Neutrophil (primary cell): ENCODE measurements at regions not wholly inside any gene's neighbourhood (a gene's known extent, or its start where the extent isn't known, plus 50 kb on each side); places are given as distances from the start of the nearest gene placed in this dataset.

Source experiments
- H3K27ac ChIP-seq: fragments of 200-600 bp; sonication (generic); 2 replicates; pipeline ENCODE4 v1.5.1; 2016; ENCODE audit warnings: mild to moderate bottlenecking, moderate library complexity
- H3K27me3 ChIP-seq: fragments of 200-600 bp; sonication (generic); 2 replicates; pipeline ENCODE4 v1.6.0; 2016; ENCODE audit warnings: mild to moderate bottlenecking
- H3K36me3 ChIP-seq: fragments of 200-600 bp; sonication (generic); 2 replicates; pipeline ENCODE4 v1.5.1; 2017
- H3K4me1 ChIP-seq, 2 experiments: fragments of 200-600 bp in 1 of 2; sonication (generic) in 1 of 2; 1 replicate in 1 of 2; 2 replicates in 1 of 2; pipeline versions ENCODE4 v1.5.1 to v1.6.1; 2013 to 2016; ENCODE audit warnings: low read depth in 1 of 2, low read length in 1 of 2, mild to moderate bottlenecking in 1 of 2, moderate library complexity in 1 of 2; ENCODE audit not compliant: control insufficient read depth in 1 of 2, insufficient read depth in 1 of 2
- H3K4me3 ChIP-seq, 2 experiments: fragments of 200-600 bp in 1 of 2; sonication (generic) in 1 of 2; 1 replicate in 1 of 2; 2 replicates in 1 of 2; pipeline ENCODE4 v1.5.1; 2013 to 2016; ENCODE audit warnings: low read depth in 1 of 2, low read length in 1 of 2, mild to moderate bottlenecking in 1 of 2, moderate library complexity in 1 of 2
- H3K9me3 ChIP-seq: fragments of 200-600 bp; sonication (generic); 2 replicates; pipeline ENCODE4 v1.5.1; 2016
- TF ChIP-seq, protein P1 (sequence below): fragments of 200-600 bp; sonication (generic); IDR thresholded peaks from 2 replicates; pipeline ENCODE4 v1.5.1; 2016; ENCODE audit warnings: antibody characterized with exemption

DNA sequence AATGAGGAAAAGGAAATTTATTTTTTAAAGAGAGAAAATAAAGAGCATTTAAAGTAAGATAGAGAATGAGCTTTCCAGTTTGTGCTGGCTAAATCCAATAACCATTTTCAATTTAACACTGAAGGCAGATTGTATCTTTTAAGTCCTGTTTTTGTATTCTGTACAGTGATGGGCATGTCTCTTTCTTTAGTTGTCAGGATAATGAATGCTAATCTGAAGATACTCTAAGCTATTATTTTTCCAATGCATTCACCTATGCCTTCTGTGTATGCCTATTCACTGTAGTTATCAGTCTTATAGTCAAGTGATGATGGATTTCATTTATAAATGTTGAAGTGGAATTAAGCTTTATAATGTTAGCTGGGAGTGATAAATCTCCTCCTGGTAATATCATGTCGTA, 101.4 kb downstream of the DYNAP start:
- TF ChIP-seq, protein P1, sequence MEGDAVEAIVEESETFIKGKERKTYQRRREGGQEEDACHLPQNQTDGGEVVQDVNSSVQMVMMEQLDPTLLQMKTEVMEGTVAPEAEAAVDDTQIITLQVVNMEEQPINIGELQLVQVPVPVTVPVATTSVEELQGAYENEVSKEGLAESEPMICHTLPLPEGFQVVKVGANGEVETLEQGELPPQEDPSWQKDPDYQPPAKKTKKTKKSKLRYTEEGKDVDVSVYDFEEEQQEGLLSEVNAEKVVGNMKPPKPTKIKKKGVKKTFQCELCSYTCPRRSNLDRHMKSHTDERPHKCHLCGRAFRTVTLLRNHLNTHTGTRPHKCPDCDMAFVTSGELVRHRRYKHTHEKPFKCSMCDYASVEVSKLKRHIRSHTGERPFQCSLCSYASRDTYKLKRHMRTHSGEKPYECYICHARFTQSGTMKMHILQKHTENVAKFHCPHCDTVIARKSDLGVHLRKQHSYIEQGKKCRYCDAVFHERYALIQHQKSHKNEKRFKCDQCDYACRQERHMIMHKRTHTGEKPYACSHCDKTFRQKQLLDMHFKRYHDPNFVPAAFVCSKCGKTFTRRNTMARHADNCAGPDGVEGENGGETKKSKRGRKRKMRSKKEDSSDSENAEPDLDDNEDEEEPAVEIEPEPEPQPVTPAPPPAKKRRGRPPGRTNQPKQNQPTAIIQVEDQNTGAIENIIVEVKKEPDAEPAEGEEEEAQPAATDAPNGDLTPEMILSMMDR: no peak
- H3K36me3 ChIP-seq: no peaks in the 10 kb centered on the region
- H3K27ac ChIP-seq: no peak overlapping the region
- H3K27me3 ChIP-seq: no peaks in the 10 kb centered on the region
- H3K4me3 ChIP-seq: no peak overlapping the region
- no peaks in the 10 kb centered on the region for H3K9me3 ChIP-seq
- no peaks in the 10 kb centered on the region for H3K4me1 ChIP-seq

GRCh38 chr18:54696616-54697293, 105.7 kb downstream of the DYNAP start:
- Histone ChIP-seq H3K4me1 (no peaks in the 10 kb centered on the region), H3K9me3 (no peaks in the 10 kb centered on the region), H3K36me3 (no peaks in the 10 kb centered on the region), H3K27ac (no peak overlapping the region), H3K4me3 (no peak overlapping the region), H3K27me3 (peaks cover 3% of the 10 kb centered on the region)
- TF ChIP-seq, protein P1: no peak

- no peaks in the 10 kb centered on the region for H3K36me3 ChIP-seq
- no peaks in the 10 kb centered on the region for H3K4me1 ChIP-seq
- no peak overlapping the region for H3K27ac ChIP-seq
- H3K27me3 ChIP-seq: peaks cover 6% of the 10 kb centered on the region
- TF ChIP-seq, protein P1: no peak
- H3K4me3 ChIP-seq: no peak overlapping the region
- no peaks in the 10 kb centered on the region for H3K9me3 ChIP-seq
These were observed 109.5 kb downstream of the DYNAP start for GRCh38 chr18:54700580-54700979.

DNA sequence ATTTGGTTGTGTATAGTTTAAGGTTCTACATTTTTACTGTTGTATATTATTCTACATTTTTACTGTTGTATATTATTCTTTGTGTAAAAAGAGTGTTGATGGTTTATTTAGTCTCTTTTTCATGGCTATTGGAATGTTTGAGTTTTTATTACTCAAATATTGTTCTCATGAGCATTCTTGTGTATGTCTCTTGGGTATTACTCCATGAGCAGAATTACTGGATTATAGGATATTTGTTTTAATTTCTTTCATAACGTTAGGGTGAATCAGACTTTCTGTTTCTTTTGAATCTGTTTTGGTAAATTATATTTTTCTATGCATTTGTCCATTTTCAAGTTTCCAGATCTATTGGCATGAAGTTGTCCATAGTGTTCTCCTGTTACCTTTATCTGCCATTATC, 111.6 kb downstream of the DYNAP start:
- Histone ChIP-seq H3K27me3 (peaks cover 6% of the 10 kb centered on the region), H3K27ac (no peak overlapping the region), H3K9me3 (no peaks in the 10 kb centered on the region), H3K4me1 (no peaks in the 10 kb centered on the region), H3K36me3 (no peaks in the 10 kb centered on the region), H3K4me3 (no peak overlapping the region)
- TF ChIP-seq, protein P1: no peak

DNA sequence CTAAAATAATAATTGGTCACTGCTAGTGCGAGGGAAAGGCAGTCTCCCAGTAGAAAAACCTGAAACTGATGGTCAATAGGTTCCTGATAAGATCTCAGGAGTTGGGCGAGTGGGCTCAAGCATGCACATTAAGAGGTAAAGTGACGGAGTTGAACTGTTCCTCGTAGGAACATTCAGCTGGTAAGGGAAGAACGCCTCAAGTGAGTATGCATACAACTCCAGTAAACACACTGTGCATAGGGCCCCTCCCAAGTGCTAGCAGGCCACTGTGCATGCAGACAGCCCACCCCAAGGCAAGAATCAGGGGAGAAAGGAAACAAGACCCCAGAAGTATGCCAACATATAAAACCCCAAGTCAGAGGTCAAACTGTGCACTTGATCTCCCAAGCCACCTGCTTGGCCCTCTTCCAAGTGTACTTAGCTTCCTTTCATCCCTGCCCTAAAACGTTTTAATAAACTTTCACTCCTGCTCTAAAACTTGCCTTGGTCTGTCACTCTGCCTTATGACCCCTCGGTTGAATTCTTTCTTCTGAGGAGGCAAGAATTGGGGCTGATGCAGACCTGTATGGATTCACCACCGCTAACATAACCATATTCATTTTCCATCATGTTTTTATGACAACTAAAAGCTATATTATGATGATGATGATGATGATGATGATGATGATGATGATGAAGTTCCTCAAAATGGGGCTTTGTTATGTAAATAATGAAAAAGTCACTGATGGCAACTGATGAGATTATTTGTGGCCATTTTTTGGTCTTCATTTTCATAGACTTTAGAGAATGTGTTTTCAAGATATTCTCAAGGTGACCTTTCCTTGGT, 118.0 kb upstream of the RAB27B start:
- Histone ChIP-seq H3K4me3 (no peak overlapping the region), H3K27me3 (peaks cover 63% of the 10 kb centered on the region), H3K4me1 (no peaks in the 10 kb centered on the region), H3K36me3 (no peaks in the 10 kb centered on the region), H3K27ac (no peak overlapping the region), H3K9me3 (no peaks in the 10 kb centered on the region)
- TF ChIP-seq, protein P1: no peak
